Panc1 (cell line): ENCODE measurements at regions not wholly inside any gene's neighbourhood (a gene's known extent, or its start where the extent isn't known, plus 50 kb on each side); places are given as distances from the start of the nearest gene placed in this dataset.

Source experiments
- CTCF ChIP-seq: fragments of 450-650 bp; IDR thresholded peaks from 2 replicates; pipeline ENCODE4 v1.5.1; 2017; ENCODE audit warnings: mild to moderate bottlenecking
- REST ChIP-seq, 2 experiments: IDR thresholded peaks; 2 replicates each; pipeline ENCODE4 v1.6.1; 2011 to 2012; ENCODE audit warnings: low read depth in 2 of 2, control low read depth in 1 of 2, low read length in 1 of 2, mild to moderate bottlenecking in 1 of 2, moderate library complexity in 1 of 2; ENCODE audit not compliant: insufficient read depth in 1 of 2

- TF ChIP-seq CTCF (no peak), REST (IDR thresholded peaks at IDR 0.05; ENCODE audit: insufficient read depth in 1 of 2, low read depth in 2 of 2, low read length in 1 of 2) (no peak)
Observed at GRCh38 chr7:118948508-118948907, 724.0 kb downstream of the ANKRD7 start.
